Mesothelial cell of epicardium (in vitro differentiated cells): ENCODE measurements at regions not wholly inside any gene's neighbourhood (a gene's known extent, or its start where the extent isn't known, plus 50 kb on each side); places are given as distances from the start of the nearest gene placed in this dataset.
"Not testable (repeated sequence)": the region's sequence is repeated elsewhere in the genome, so short reads cannot be mapped to it uniquely, and the experiment has no call there.

Experiments used
- DNase-seq, 2 experiments: peaks; one replicate each; pipeline ENCODE4 v3.0.0; 2021; ENCODE audit warnings: low spot score in 2 of 2; ENCODE audit not compliant: unreplicated experiment in 2 of 2
- H3K27ac Mint-ChIP-seq: 2 replicates; pipeline ENCODE4 v1.8.0; 2021; ENCODE audit warnings: mixed read lengths
- H3K27me3 Mint-ChIP-seq: 2 replicates; pipeline ENCODE4 v1.8.0; 2021; ENCODE audit warnings: low read depth, mixed read lengths
- H3K36me3 Mint-ChIP-seq: 2 replicates; pipeline ENCODE4 v1.8.0; 2021; ENCODE audit warnings: mixed read lengths
- H3K4me1 Mint-ChIP-seq: 2 replicates; pipeline ENCODE4 v1.8.0; 2021; ENCODE audit warnings: mixed read lengths
- H3K4me3 Mint-ChIP-seq: 2 replicates; pipeline ENCODE4 v1.8.0; 2021; ENCODE audit warnings: mild to moderate bottlenecking, moderate library complexity, mixed read lengths
- H3K9me3 Mint-ChIP-seq: 2 replicates; pipeline ENCODE4 v1.8.0; 2021; ENCODE audit warnings: mixed read lengths
- TF ChIP-seq, protein P1 (sequence below): fragments of 200-600 bp; sonication (generic); IDR thresholded peaks from one replicate; pipeline ENCODE4 v1.5.0; 2021; ENCODE audit warnings: antibody characterized with exemption; ENCODE audit not compliant: unreplicated experiment

GRCh38 chr12:33052141-33053051 lies 155.8 kb upstream of the PKP2 start:
- DNase-seq, result no peak
- no peaks in the 10 kb centered on the region for H3K27me3 Mint-ChIP-seq
- no peak overlapping the region for H3K27ac Mint-ChIP-seq
- peaks cover 3% of the 10 kb centered on the region for H3K4me1 Mint-ChIP-seq
- peaks cover 3% of the 10 kb centered on the region for H3K36me3 Mint-ChIP-seq
- peaks cover 11% of the 10 kb centered on the region for H3K9me3 Mint-ChIP-seq
- H3K4me3 Mint-ChIP-seq, result no peak overlapping the region
- TF ChIP-seq, protein P1, sequence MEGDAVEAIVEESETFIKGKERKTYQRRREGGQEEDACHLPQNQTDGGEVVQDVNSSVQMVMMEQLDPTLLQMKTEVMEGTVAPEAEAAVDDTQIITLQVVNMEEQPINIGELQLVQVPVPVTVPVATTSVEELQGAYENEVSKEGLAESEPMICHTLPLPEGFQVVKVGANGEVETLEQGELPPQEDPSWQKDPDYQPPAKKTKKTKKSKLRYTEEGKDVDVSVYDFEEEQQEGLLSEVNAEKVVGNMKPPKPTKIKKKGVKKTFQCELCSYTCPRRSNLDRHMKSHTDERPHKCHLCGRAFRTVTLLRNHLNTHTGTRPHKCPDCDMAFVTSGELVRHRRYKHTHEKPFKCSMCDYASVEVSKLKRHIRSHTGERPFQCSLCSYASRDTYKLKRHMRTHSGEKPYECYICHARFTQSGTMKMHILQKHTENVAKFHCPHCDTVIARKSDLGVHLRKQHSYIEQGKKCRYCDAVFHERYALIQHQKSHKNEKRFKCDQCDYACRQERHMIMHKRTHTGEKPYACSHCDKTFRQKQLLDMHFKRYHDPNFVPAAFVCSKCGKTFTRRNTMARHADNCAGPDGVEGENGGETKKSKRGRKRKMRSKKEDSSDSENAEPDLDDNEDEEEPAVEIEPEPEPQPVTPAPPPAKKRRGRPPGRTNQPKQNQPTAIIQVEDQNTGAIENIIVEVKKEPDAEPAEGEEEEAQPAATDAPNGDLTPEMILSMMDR, result no peak

GRCh38 chr12:33047666-33048065 lies 151.1 kb upstream of the PKP2 start:
- peak overlapping the region; percentile 51 for H3K27ac Mint-ChIP-seq
- H3K9me3 Mint-ChIP-seq, result peaks cover 4% of the 10 kb centered on the region
- H3K27me3 Mint-ChIP-seq, result no peaks in the 10 kb centered on the region
- H3K36me3 Mint-ChIP-seq, result no peaks in the 10 kb centered on the region
- no peak overlapping the region for H3K4me3 Mint-ChIP-seq
- no peak for DNase-seq
- TF ChIP-seq, protein P1, result no peak
- peaks cover 8% of the 10 kb centered on the region for H3K4me1 Mint-ChIP-seq

DNA sequence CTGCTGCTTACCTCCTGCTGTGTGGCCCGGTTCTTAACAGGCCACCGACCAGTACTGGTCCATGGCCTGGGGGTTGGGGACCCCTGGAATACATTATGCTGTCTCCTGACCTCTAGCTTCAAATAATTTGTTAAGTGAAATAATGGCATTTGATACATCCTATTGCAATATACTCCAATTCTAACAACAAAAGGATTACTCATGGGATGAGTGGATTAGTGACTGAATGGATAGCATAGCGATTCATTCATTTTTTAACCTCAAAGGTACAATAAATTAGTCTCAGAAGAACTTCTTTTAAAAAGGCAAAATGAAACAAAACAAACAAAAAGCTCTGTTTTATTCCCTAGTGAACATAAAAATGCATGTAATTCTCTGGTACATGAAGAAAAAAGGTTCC lies 147.9 kb upstream of the PKP2 start:
- H3K4me1 Mint-ChIP-seq, result peaks cover 15% of the 10 kb centered on the region
- no peak overlapping the region for H3K27ac Mint-ChIP-seq
- DNase-seq, result no peak
- H3K27me3 Mint-ChIP-seq, result no peaks in the 10 kb centered on the region
- H3K36me3 Mint-ChIP-seq, result peaks cover 10% of the 10 kb centered on the region
- TF ChIP-seq, protein P1, result no peak
- H3K9me3 Mint-ChIP-seq, result peaks cover 19% of the 10 kb centered on the region
- no peak overlapping the region for H3K4me3 Mint-ChIP-seq

DNA sequence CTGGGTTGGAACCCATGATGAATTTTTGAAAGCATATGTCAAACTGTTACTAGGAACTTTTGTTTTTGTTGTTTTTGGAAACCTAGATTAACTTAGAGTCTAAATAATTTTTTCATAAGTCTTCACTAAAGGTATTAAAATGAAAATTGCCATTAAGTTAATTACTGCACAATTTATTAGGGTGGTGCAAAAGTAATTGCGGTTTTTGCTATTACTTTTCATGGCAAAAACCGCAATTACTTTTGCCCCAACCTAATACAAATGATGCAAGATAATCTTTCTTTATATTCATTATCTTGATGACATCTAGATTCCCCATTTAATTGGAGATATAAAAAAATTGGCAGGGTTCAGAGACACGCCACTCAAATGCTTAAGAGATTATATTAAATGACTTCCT lies 145.0 kb upstream of the PKP2 start:
- peaks cover 10% of the 10 kb centered on the region for H3K4me1 Mint-ChIP-seq

GRCh38 chr12:33033999-33034398 lies 137.4 kb upstream of the PKP2 start:
- H3K4me1 Mint-ChIP-seq, H3K27ac Mint-ChIP-seq, H3K4me3 Mint-ChIP-seq, H3K27me3 Mint-ChIP-seq, DNase-seq: not testable (repeated sequence)
- Mint-ChIP-seq H3K36me3 (peaks cover 27% of the 10 kb centered on the region), H3K9me3 (peaks cover 59% of the 10 kb centered on the region)

More for the DNA sequence above, 145.0 kb upstream of the PKP2 start:
- Mint-ChIP-seq H3K27ac (no peak overlapping the region), H3K9me3 (peaks cover 34% of the 10 kb centered on the region), H3K4me3 (no peak overlapping the region), H3K36me3 (peaks cover 10% of the 10 kb centered on the region), H3K27me3 (no peaks in the 10 kb centered on the region)
- DNase-seq, result no peak
- TF ChIP-seq, protein P1, result no peak

GRCh38 chr12:33026791-33027190 lies 130.2 kb upstream of the PKP2 start:
- H3K36me3 Mint-ChIP-seq, result peaks cover 12% of the 10 kb centered on the region
- no peak overlapping the region for H3K4me3 Mint-ChIP-seq
- no peak overlapping the region for H3K27ac Mint-ChIP-seq
- no peaks in the 10 kb centered on the region for H3K27me3 Mint-ChIP-seq
- DNase-seq, result no peak
- TF ChIP-seq, protein P1, result no peak
- peaks cover 41% of the 10 kb centered on the region for H3K9me3 Mint-ChIP-seq
- peaks cover 21% of the 10 kb centered on the region for H3K4me1 Mint-ChIP-seq

DNA sequence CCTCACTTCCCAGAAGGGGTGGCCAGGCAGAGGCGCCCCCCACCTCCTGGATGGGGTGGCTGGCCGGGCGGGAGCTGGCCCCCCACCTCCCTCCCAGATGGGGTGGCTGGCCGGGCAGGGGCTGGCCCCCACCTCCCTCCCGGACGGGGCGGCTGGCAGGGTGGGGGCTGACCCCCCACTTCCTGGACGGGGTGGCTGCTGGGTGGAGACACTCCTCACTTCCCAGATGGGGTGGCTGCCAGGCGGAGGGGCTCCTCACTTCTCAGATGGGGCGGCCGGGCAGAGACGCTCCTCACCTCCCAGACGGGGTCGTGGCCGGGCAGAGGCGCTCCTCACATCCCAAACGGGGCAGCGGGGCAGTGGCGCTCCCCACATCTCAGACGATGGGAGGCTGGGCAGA lies 126.1 kb upstream of the PKP2 start:
- not testable (repeated sequence) for H3K27ac Mint-ChIP-seq, H3K4me3 Mint-ChIP-seq, DNase-seq, H3K27me3 Mint-ChIP-seq
- Mint-ChIP-seq H3K4me1 (peaks cover 16% of the 10 kb centered on the region), H3K9me3 (peaks cover 55% of the 10 kb centered on the region), H3K36me3 (peaks cover 14% of the 10 kb centered on the region)

DNA sequence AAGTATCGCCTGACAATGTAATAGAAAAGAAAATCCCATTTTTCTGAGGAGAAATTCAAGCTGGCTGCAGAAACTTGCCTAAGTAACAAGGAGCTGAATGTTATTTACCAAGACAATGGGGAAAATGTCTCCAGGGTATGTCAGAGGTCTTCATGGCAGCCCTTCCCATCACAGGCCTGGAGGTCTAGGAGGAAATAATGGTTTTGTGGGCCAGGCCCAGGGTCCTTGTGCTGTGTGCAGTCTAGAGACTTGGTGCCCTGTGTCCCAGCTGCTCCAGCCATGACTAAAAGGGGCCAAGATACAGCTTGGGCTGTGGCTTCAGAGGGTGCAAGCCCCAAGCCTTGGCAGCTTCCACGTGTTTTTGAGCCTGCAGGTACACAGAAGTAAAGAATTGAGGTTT lies 120.5 kb upstream of the PKP2 start:
- DNase-seq, H3K27me3 Mint-ChIP-seq, H3K4me1 Mint-ChIP-seq, H3K4me3 Mint-ChIP-seq, H3K27ac Mint-ChIP-seq: not testable (repeated sequence)
- Mint-ChIP-seq H3K9me3 (peaks cover 61% of the 10 kb centered on the region), H3K36me3 (peaks cover 31% of the 10 kb centered on the region)
